Ovary (tissue), 7 donors: ENCODE measurements at regions not wholly inside any gene's neighbourhood (a gene's known extent, or its start where the extent isn't known, plus 50 kb on each side); places are given as distances from the start of the nearest gene placed in this dataset.

Source experiments
- DNase-seq, 5 donors: peaks; one replicate each; pipeline ENCODE4 v3.0.0-alpha.2; 2019 to 2020
- H3K27ac ChIP-seq, 2 donors: fragments of 200-600 bp; one replicate each; pipeline versions ENCODE4 v1.5.1 to v1.8.0; 2019 to 2022
- H3K27me3 ChIP-seq: fragments of 200-600 bp; one replicate; pipeline ENCODE4 v1.8.0; 2022
- H3K36me3 ChIP-seq: fragments of 200-600 bp; sonication (generic); one replicate; pipeline ENCODE4 v1.5.1; 2019
- H3K4me1 ChIP-seq: one replicate; pipeline ENCODE4 v1.8.1; 2013; ENCODE audit warnings: mild to moderate bottlenecking, moderate library complexity; ENCODE audit not compliant: insufficient read depth
- H3K4me3 ChIP-seq: fragments of 200-600 bp; sonication (generic); one replicate; pipeline ENCODE4 v1.5.1; 2017
- H3K9me3 ChIP-seq, 2 donors: fragments of 200-600 bp in 1 of 2; sonication (generic) in 1 of 2; one replicate each; pipeline versions ENCODE4 v1.5.1 to v1.8.1; 2013 to 2019; ENCODE audit warnings: mild to moderate bottlenecking in 1 of 2, moderate library complexity in 1 of 2
- EP300 ChIP-seq: sonication (generic); formaldehyde crosslinking; IDR thresholded peaks from one replicate; pipeline ENCODE4 v1.6.1; 2017; ENCODE audit warnings: antibody characterized with exemption
- POLR2A ChIP-seq: fragments of 450-650 bp; IDR thresholded peaks from one replicate; pipeline ENCODE4 v1.6.1; 2017; ENCODE audit warnings: antibody characterized with exemption, mild to moderate bottlenecking, moderate library complexity
- WGBS, 3 donors: extraction: QIAGEN DNeasy Blood & Tissue Kit in 1 of 3; methylation state at CpG; one replicate each; pipeline versions ENCODE4 v1.1.5 to v1.1.7; 2013 to 2017; 5-methylcytosine and 5-hydroxymethylcytosine counted together
- intact Hi-C, 4 donors: fragments of 100-400 bp; cut with DNase I; formaldehyde crosslinking; loops; one replicate each; pipeline versions ENCODE4 v1.11.0 to v1.15.1; 2022 to 2023
- TF ChIP-seq, protein P1 (sequence below), 3 donors: fragments of 450-650 bp in 2 of 3; fragments of 200-600 bp in 1 of 3; IDR thresholded peaks; one replicate each; pipeline versions ENCODE4 v1.5.1 to v1.8.0; 2016 to 2022; ENCODE audit warnings: antibody characterized with exemption in 3 of 3, mild to moderate bottlenecking in 1 of 3
- donor health status: DM: no; HTN: no; CAD: no; lungs with moderate emphysema.
- donor health status: DM: no; HTN: no; CAD: no.
- donor health status: Bipolar disorder and iron deficiency.
- donor health status: DM: no; HTN: no; CAD: no.
- donor health status: DM: yes; HTN: yes; CAD: no.

DNA sequence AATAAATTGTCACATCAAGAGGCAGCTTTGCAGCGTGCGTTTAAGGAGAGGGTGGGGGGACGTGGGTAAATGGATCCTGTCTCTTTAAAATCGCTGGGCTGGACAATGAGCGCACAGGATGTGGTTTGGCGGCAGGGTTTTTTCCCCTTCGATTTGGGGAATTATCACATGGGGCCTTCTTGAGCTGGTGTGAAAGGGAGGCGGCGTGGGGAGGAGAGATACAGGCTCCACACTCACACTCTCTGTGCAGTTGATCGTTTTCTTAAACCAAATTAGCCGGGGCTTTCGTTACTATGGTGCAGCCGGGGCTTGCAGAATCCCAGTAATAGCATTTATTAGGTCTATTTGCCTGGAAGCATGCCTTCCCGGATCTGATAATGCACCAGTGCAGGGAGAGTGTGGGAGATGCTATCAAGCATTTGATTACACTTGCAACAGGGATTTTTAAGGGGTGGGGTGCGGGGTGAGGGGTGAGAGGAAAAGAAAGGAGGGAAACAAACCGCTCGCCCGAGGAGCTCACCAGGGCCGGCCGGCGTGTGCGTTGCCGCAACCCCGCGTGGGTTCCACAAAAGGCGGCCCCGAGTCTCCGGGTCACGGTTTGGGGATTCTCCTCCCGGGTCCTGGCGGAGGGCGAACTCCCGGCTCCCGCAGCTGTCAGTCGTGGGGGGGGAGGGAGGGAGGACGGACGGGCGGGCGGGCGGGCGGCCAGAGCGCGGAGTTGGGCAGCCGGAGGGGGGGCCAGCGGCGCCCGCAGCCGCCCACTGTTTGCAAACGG is 58.8 kb upstream of the GSE1 start:
- peak in 4 of 5 donors; percentile 50 to 68 (median 62) for DNase-seq
- Histone ChIP-seq H3K27me3 (no peaks in the 10 kb centered on the region), H3K27ac (peak overlapping the region; percentile 38 to 76), H3K4me3 (peak overlapping the region; percentile 67), H3K9me3 (no peaks in the 10 kb centered on the region), H3K36me3 (no peaks in the 10 kb centered on the region), H3K4me1 (peaks cover 8% of the 10 kb centered on the region)
- intact Hi-C loops: loop anchor here in 2 of 4 donors (10.0 kb wide), 2 partner anchors 50 to 130 kb away; no protein-coding TSS in a partner anchor
- no peak for TF ChIP-seq EP300
- peak; percentile 7 for TF ChIP-seq POLR2A
- 0 to 1% (median 1%) methylated on average over 34 to 47 of the region's 49 CpGs for WGBS, 3 donors

DNA sequence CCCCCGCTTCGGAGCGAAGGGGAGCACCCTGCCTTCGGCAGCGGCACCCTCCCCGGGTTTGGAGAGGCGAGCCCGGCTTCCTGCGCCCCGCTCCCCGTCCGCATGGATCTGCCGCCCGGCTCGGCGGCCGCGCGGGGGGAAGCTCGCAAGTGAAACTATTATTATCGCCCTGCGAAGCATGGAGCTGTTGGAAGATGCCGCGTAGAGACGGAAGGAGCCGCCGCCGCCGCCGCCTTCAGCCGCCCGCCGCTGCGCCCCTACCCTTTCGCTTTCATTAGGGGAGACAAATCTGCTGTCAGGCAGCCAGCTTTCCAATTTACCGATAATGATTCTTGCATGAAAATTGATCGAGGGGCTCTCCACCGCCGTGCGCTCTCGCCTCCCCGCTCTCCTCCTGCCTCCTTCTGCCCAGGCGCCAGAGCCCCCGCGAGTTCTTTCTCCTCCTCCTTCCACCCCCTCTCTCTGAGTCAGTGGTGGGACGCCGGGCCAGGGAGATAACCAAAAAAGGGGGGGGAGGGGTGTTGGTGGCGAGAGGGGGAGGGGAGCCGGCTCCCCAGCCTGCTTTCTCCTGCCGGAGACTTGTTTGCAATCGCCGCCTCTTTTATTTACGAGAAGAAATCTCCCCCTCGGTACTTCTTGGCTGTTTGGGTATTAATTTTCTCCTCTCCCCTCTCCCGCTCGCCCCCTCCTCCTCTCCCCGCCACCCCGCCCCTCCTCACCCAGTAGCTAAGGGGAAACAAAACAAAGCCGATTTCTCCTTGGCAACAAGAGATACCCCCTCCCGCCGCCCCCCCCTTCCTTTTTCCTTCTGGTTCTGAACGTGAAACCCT is 58.0 kb upstream of the GSE1 start:
- peak; percentile 80 to 87 (median 83) for DNase-seq
- H3K36me3 ChIP-seq: no peaks in the 10 kb centered on the region
- H3K4me1 ChIP-seq: peaks cover 8% of the 10 kb centered on the region
- H3K27me3 ChIP-seq: no peaks in the 10 kb centered on the region
- H3K27ac ChIP-seq: peak overlapping the region; percentile 38 to 76
- peak overlapping the region; percentile 67 for H3K4me3 ChIP-seq
- no peak for TF ChIP-seq EP300
- TF ChIP-seq POLR2A: peak; percentile 34
- TF ChIP-seq, protein P1, sequence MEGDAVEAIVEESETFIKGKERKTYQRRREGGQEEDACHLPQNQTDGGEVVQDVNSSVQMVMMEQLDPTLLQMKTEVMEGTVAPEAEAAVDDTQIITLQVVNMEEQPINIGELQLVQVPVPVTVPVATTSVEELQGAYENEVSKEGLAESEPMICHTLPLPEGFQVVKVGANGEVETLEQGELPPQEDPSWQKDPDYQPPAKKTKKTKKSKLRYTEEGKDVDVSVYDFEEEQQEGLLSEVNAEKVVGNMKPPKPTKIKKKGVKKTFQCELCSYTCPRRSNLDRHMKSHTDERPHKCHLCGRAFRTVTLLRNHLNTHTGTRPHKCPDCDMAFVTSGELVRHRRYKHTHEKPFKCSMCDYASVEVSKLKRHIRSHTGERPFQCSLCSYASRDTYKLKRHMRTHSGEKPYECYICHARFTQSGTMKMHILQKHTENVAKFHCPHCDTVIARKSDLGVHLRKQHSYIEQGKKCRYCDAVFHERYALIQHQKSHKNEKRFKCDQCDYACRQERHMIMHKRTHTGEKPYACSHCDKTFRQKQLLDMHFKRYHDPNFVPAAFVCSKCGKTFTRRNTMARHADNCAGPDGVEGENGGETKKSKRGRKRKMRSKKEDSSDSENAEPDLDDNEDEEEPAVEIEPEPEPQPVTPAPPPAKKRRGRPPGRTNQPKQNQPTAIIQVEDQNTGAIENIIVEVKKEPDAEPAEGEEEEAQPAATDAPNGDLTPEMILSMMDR (IDR thresholded peaks at IDR 0.05): no peak
- 0% methylated on average over 53 to 62 of the region's 62 CpGs for WGBS, 3 donors
- H3K9me3 ChIP-seq: no peaks in the 10 kb centered on the region
- intact Hi-C loops: loop anchor here in 2 of 4 donors (5.0 to 10.0 kb wide), 3 partner anchors 50 to 130 kb away; partner anchors contain the start of gene GSE1 (in 1 of the 2)

DNA sequence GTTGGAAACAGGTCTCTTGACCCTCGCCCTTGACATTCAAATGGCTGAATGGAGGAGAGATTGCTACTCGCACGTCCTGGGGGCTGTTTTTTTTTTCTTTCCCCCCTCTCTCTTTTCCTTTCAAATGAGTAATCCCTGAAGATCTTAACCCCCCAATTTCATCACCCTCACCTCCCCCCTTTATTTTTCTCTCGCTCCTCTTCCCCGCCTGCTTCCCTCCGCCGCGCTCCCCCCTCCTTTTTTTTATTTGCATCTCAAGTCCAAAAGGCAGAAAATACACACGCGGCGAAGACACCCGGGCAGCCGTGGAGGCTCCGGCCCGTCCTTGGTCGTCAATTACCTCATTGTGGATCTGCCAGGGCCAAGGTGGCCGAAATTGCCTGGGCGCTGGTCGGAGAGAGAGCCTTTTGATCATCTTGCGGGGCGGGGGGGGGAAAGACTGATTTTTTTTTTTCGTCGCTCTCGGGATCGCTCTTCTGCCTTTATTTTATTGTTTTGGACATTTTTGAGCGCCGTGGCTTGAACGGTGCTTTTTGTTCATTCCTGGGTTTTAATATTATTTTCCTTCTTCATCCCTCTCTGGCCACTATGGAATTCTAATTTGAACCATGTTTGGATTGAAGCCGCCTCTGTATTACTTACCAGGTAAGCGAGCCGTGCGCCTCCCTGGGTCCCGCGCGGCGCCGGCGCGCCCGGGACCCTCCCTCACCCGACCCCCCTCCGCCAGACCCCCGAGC is 57.2 kb upstream of the GSE1 start:
- peak in 3 of 5 donors; percentile 66 to 70 (median 70) for DNase-seq
- Histone ChIP-seq H3K27me3 (no peaks in the 10 kb centered on the region), H3K9me3 (no peaks in the 10 kb centered on the region), H3K4me1 (peaks cover 6% of the 10 kb centered on the region), H3K27ac (peak overlapping the region; percentile 38 to 66), H3K4me3 (peak overlapping the region; percentile 67), H3K36me3 (no peaks in the 10 kb centered on the region)
- WGBS, 3 donors: 0 to 1% (median 1%) methylated on average over 43 of the region's 43 CpGs
- intact Hi-C loops: loop anchor here in 2 of 4 donors (5.0 to 10.0 kb wide), 3 partner anchors 49 to 131 kb away; partner anchors contain the start of gene GSE1 (in 1 of the 2)
- TF ChIP-seq POLR2A (no peak), EP300 (no peak)
- TF ChIP-seq, protein P1 (IDR thresholded peaks at IDR 0.05): no peak

DNA sequence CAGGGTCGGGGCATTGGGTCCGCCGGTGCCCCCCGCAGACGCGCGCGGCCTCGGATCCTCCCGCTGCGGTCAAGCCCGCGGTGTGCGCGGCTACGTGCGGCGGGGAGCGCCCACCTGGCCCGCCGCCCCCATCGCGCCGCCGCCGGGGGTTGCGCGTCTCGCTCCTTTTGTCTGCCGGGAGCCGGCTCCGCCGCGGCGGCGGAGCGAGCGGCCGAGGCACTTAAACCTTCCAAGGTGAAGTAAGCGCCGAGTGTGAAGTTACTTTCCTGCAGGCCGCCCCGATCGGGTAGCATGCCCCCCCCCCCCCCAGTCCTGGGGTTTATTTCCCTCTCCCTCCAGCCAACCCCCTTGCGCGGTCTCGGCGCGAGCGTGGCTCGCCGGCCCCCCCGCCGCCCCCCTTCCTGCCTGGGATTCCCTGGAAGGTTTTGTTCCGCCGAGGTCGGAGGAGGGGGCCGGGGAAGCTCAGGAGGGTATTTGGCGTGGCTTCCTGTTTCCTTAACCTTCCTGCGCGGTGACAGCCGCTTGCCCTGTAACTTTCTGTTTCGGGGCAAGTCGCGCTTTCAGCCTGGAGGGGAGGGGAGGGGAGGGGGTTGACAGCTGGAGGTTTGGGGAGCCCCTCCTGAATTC is 56.6 kb upstream of the GSE1 start:
- peak; percentile 64 to 78 (median 68) for DNase-seq
- Histone ChIP-seq H3K27ac (peak overlapping the region; percentile 38 to 66), H3K27me3 (no peaks in the 10 kb centered on the region), H3K36me3 (no peaks in the 10 kb centered on the region), H3K4me3 (peak overlapping the region; percentile 67), H3K4me1 (peaks cover 6% of the 10 kb centered on the region), H3K9me3 (no peaks in the 10 kb centered on the region)
- TF ChIP-seq, protein P1 (IDR thresholded peaks at IDR 0.05): no peak
- TF ChIP-seq EP300 (no peak), POLR2A (no peak)
- intact Hi-C loops: loop anchor here in 2 of 4 donors (5.0 to 10.0 kb wide), 3 partner anchors 48 to 132 kb away; partner anchors contain the start of gene GSE1 (in 1 of the 2)
- WGBS, 3 donors: 0 to 1% (median 1%) methylated on average over 28 to 65 of the region's 65 CpGs
